ENCODE measurements at regions not wholly inside any gene's neighbourhood (a gene's known extent, or its start where the extent isn't known, plus 50 kb on each side); places are given as distances from the start of the nearest gene placed in this dataset.

- H2AK5ac ChIP-seq (ENCODE audit: low read depth, low read length), result no peak overlapping the region
- ChIA-PET POLR2A (ENCODE audit: partially characterized antibody) (no interaction called here), CTCF (ENCODE audit: partially characterized antibody) (no interaction called here)
- no peak overlapping the region for H3K23ac ChIP-seq (ENCODE audit: insufficient read length)
- H3K18ac ChIP-seq (ENCODE audit: extremely low read depth, low read length), result no peak overlapping the region
- no peak overlapping the region for H3K14ac ChIP-seq (ENCODE audit: insufficient read length)
- no peak overlapping the region for H3K4me3 ChIP-seq (ENCODE audit: extremely low read depth in 1 of 4, insufficient read depth in 2 of 4, low read depth in 3 of 4, low read length in 4 of 4)
- no peak overlapping the region for H2BK15ac ChIP-seq (ENCODE audit: low read length)
- H3K27ac ChIP-seq (ENCODE audit: low read depth, low read length), result no peak overlapping the region
- H2BK5ac ChIP-seq (ENCODE audit: low read depth, low read length), result no peak overlapping the region
- H3K56ac ChIP-seq (replicated peaks; ENCODE audit: insufficient read length, low read depth, low read length), result no peak overlapping the region
- no peak overlapping the region for H2AFZ ChIP-seq (ENCODE audit: low read length)
- H3K79me2 ChIP-seq (ENCODE audit: control insufficient read depth in 1 of 2, insufficient read depth in 2 of 2, low read length in 2 of 2), result no peaks in the 10 kb centered on the region
- H3K4me1 ChIP-seq (replicated peaks in 1 of 4; ENCODE audit: control insufficient read depth in 3 of 4, insufficient read depth in 4 of 4, low read length in 3 of 4), result no peaks in the 10 kb centered on the region
- no peaks in the 10 kb centered on the region for H4K20me1 ChIP-seq (replicated peaks in 1 of 2; ENCODE audit: control insufficient read depth in 1 of 2, insufficient read depth in 2 of 2, low read length in 2 of 2)
- 100% methylated on average over 2 of the region's 2 CpGs; no CpG with 5 or more reads in 1 of the 2 experiments for WGBS, 2 experiments (ENCODE audit: extremely low coverage in 1 of 2, insufficient coverage in 1 of 2, insufficient read length in 1 of 2, insufficient replicate concordance in 2 of 2, low coverage in 1 of 2, low lambda C conversion rate in 2 of 2, missing lambda C conversion rate in 1 of 2)
- H3K27me3 ChIP-seq (replicated peaks in 1 of 4; ENCODE audit: control insufficient read depth in 3 of 4, extremely low read depth in 1 of 4, insufficient read depth in 3 of 4, low read length in 3 of 4), result no peaks in the 10 kb centered on the region
- H3K4ac ChIP-seq (replicated peaks; ENCODE audit: insufficient read length, low read depth, low read length), result no peak overlapping the region
- no peak overlapping the region for H4K5ac ChIP-seq (ENCODE audit: insufficient read length, low read depth, low read length)
- FAIRE-seq (no peak), DNase-seq (ENCODE audit: low read depth in 1 of 2, low spot score in 2 of 2) (no peak)
- H2BK12ac ChIP-seq (ENCODE audit: low read depth, low read length), result no peak overlapping the region
- H4K91ac ChIP-seq (replicated peaks; ENCODE audit: insufficient read length, low read length), result no peak overlapping the region
- H3K36me3 ChIP-seq (ENCODE audit: control insufficient read depth in 2 of 4, insufficient read depth in 4 of 4, low read length in 3 of 4), result no peaks in the 10 kb centered on the region
- TF ChIP-seq CBX5 (IDR thresholded peaks at IDR 0.05; ENCODE audit: low read depth, low read length) (no peak), ASH2L (IDR thresholded peaks at IDR 0.05; ENCODE audit: low read length) (no peak), POLR2A (IDR thresholded peaks at IDR 0.05; ENCODE audit: control extremely low read depth in 1 of 2, low read depth in 2 of 2, low read length in 2 of 2) (no peak), HDAC2 (IDR thresholded peaks at IDR 0.05; ENCODE audit: borderline replicate concordance in 1 of 2, low read depth in 2 of 2, low read length in 2 of 2) (no peak), SIN3A (conservative IDR thresholded peaks at IDR 0.05 in 1 of 2, IDR thresholded peaks at IDR 0.05 in 1 of 2; ENCODE audit: low read depth in 1 of 2, low read length in 2 of 2) (no peak)
- no peaks in the 10 kb centered on the region for H3K79me1 ChIP-seq (ENCODE audit: low read depth, low read length)
- H3K9ac ChIP-seq (replicated peaks in 1 of 4; ENCODE audit: extremely low read depth in 1 of 4, low read depth in 3 of 4, low read length in 3 of 4), result no peak overlapping the region
- H3K4me2 ChIP-seq (ENCODE audit: insufficient read depth in 1 of 2, low read depth in 2 of 2, low read length in 2 of 2), result no peak overlapping the region
- H2BK20ac ChIP-seq (ENCODE audit: low read length), result no peak overlapping the region
- H3K9me3 ChIP-seq (ENCODE audit: insufficient read depth in 2 of 2, low read depth in 1 of 2, low read length in 1 of 2), result no peaks in the 10 kb centered on the region
- H4K8ac ChIP-seq (ENCODE audit: extremely low read depth, insufficient read depth, low read length), result no peak overlapping the region
- H3K23me2 ChIP-seq (ENCODE audit: low read depth, low read length), result no peaks in the 10 kb centered on the region
- no peak overlapping the region for H2BK120ac ChIP-seq (replicated peaks; ENCODE audit: low read depth, low read length)
Observed at GRCh38 chr15:95148183-95148582, 916.8 kb downstream of the MCTP2 start.

Measured in H1 (cell line).